NOMO-1 treated with DMSO at 0.1 percent for 48 hours (cell line): ENCODE measurements at regions not wholly inside any gene's neighbourhood (a gene's known extent, or its start where the extent isn't known, plus 50 kb on each side); places are given as distances from the start of the nearest gene placed in this dataset.
"Not testable (repeated sequence)": the region's sequence is repeated elsewhere in the genome, so short reads cannot be mapped to it uniquely, and the experiment has no call there.

ENCODE experiments used
- DNase-seq: peaks from one replicate; lab custom pipeline; 2025; ENCODE audit not compliant: unreplicated experiment; lab: John Stamatoyannopoulos, UW

DNA sequence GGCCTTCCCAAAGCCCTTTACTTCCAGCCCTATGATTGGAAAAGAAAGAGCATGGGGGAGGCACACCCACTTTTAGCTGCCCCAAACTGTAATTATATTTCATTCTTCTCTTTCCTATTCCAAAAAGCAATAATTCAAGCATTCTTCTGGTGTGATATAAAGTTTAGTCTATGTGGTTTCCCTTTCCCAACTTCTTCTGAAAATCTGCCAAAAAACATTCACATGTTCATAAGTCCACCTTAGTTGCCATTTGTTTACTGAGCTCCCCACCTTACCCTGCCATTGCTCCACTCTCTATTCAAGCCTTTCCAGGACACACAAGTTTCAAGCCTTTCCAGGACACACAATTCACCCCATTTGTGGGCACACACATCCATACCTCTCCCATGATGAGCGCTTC lies 111.6 kb upstream of the BMAL1 start:
- no peak for DNase-seq

DNA sequence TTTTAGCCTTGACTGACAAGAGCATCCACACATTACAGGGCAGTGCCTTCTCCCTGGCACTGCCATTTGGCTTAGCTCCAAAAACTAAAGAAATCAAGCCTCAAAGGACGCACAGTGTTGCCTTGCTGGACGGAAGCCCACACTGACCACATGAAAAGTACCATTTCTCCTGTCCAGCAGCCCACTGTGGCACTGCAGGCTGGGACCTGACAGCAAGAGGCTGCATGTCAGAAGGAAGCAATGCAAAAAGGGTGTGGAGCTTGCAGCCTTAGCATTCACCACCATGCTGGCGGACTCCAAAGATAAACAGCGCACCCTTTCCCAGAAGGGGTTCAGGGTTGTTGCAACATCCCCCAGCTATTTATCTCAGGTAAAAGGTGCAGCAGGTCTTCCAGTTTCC lies 109.3 kb upstream of the BMAL1 start:
- DNase-seq, result no peak

- no peak for DNase-seq
Measured at GRCh38 chr11:13169709-13170108, 107.9 kb upstream of the BMAL1 start.

DNA sequence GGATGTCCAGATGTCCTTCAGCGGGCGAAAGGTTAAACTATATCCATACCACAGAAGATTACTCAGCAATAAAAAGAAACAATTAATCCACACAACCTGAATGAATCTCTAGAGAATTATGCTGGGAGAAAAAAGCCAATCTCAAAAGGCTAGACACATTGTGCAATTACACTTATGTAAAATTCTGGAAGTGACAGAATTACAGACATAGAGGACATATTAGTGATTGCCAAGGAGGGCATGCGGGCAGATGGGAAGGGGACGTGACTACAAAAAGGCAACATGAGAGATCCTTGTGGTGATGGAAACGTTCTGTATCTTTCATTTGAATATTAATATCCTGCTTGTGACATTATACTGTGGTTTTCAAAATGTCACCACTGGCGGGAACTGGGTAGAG lies 103.5 kb upstream of the BMAL1 start:
- DNase-seq, result no peak

DNA sequence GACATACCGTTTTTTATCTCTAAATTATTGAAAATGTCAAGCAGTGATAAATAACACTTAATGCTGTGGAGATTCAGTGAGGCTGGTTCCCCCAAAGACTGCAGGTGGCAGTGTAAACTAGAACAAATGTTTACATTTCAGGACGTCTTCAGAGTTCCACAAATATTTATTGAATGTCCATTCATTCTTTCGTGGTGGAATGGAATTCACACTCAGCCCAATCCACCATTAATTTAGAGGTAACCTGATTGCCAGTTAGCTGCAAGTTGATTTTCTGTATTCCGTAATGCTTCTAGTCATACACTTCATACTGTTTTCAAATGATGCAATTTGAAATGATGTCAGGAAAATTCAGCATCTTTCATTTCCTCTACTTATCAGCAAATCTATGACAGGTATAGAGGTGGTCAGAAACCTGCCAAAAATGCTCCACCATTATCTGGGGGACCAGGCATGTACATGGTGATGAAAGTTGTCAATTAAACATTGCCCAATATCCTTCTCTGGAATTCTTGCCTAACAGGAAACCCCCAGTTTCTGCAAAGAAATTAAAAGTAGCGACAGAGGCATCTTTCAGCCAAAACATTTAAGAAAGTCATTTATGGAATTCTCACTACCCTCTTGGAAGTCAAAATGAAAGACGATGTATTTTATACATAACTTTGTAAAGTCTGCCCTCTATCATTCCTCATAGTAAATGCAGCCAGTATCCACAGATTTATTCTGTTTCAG lies 94.3 kb upstream of the BMAL1 start:
- peak; percentile 48 for DNase-seq

DNA sequence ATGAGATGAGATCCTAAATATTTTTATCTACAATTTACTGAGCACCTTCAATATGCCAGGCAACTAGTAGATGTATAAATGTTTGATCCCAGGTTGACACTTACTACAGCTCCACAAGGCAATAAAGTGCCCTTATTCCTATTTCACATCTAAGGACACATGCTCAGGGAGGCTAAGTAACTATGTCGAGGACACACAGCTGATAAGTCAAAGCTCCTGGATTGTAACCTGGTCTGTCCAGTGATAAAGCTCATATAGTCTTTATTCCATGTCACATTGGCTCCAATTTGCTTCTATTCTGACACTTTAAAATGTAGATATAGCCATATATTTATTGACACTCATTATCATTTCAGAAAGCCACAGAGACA lies 93.8 kb upstream of the BMAL1 start:
- no peak for DNase-seq

DNA sequence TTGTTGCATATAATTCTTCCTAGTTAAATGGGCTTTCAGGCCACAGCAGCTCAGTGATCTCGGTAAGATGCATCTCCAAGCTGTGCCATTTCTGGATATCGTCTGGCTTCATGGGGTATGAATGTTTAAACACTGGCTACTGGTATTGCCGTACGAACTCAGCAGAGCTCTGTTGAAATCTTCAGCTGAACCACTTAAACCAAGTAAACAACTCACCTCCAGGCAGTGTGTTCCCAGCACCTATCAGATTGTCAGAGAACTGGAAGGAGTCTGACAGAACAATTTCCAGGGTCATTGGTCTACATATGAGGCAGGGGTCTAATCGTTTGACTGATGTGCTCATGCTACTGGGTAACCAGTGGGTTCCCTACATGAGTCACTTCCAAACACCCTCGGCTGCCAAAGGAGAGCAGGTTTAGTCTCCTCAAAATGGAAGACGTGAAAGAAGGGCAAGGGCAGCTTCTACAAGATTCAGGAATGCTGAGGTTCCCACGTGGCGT lies 93.2 kb upstream of the BMAL1 start:
- DNase-seq, result no peak

GRCh38 chr11:13188179-13188578 lies 89.4 kb upstream of the BMAL1 start:
- DNase-seq, result no peak

DNA sequence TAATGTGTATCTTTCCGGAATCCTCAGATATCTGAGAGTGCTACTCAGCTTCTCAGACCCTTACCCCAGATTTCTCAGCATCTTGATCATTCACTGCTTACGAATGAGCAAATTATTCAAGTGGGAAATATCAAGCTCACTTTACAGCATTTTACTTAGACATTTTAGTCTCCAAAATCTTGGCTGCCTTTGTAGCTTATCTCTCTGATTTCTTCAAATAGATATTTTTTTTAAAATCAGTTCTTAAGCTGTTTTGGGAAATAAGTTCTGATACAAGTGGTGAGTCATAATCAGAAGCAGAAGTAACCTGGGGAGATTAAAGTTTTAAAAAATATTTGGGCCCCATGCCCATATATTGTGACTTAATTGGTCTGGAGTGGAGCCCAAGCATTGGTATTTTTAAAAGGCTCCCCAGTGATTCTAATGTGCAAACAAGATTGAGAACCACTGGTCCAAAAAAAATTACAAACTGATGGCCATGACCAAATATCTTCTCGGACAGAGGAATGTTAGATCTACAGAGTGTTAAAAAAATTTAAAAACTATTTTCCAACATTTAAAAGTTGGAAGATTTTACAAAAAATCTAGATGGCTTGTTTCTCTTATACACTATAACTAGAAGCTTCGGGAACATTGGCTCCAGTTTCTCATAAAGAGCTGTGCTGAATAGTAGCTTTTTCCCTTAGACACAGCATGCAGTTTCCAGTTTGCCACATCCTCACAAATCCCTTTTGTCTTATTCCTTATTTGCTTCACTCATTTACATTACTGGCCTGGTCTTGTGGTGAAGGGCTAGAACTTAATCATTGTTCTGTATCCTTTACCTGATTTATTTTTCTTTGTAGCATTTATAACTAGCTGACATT lies 87.8 kb upstream of the BMAL1 start:
- DNase-seq, result no peak

GRCh38 chr11:13193613-13194012 lies 84.0 kb upstream of the BMAL1 start:
- DNase-seq, result no peak

DNA sequence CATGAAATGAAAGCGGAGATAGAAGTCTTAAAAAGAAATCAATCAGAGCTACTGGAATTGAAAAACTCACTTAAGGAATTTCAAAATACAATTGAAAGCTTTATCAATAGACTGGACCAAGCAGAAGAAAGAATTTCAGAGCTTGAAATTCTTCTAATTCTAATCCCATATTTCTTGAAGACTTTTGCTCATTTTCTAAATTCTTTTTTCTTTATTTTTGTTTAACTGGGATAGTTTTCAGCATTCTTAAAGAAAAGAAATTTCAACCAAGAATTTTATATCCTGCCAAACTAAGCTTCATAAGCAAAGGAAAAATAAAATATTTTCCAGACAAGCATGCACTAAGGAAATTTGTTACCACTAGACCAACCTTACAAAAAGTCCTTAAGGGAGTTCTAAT lies 80.2 kb upstream of the BMAL1 start:
- not testable (repeated sequence) for DNase-seq

DNA sequence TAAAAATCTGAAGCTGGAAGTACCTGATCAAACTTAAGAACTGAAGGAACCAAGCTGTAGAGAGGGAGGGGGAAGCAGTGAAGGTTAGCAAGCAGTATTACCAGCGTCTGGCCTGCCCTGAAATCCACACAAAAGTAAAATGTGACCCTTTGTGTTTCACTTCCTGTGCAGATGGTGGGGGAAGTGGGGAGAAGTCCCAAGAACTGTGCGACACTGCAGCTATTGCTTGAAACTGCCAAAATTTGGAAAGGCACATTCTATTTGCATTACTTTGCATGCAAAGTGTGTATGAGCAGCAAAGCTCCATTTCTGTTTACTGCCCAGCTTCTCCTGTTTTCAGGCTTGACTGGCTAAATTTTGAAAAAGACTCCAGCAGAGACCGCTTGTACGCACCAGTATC lies 72.1 kb upstream of the BMAL1 start:
- peak; percentile 57 for DNase-seq

GRCh38 chr11:13206086-13206640 lies 71.4 kb upstream of the BMAL1 start:
- no peak for DNase-seq

GRCh38 chr11:13207270-13207664 lies 70.3 kb upstream of the BMAL1 start:
- no peak for DNase-seq

DNA sequence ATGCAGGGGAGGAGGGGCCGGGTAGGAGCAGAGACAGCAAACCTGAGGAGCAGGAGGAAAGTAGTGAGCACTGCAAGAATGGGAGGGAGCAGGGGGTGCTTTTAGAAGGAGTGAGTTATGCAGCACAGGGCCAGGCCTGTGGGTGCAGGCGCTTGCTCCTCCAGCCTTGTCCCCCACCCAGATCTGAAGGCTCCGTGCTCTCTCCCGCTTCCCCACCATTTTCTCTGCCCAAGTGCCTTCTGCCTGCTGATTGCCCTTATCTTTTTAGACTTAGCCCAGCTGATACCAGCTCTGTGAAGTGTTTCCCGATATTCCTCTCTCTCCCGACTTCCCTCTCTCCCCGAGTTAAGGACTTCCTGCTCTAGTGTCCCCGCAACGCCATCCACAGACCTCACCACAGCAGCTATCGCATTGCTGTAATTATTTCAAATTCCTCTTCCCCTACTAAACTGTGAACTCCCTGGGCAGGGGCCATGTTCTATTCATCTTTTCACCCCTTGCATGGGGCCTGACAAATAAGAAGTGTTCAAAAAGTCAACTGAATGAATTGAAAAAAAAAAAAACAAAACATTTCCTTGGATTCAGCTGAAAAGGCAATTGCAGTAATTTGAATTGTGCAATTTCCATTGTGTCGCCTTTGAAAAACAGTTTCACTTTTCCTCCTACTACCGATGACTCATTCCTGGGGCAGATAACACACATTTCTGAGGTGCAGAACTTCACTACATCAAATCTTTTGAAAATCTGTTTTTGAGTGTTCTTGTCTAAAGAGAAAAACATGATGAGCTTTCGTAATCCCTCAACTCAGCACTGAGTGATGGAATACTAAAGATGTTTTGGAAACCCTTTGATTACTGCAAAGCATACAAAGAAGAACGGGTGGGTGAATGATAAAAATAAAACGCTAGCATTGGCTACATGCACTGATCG lies 69.7 kb upstream of the BMAL1 start:
- DNase-seq, result peak; percentile 83

GRCh38 chr11:13208921-13209320 lies 68.7 kb upstream of the BMAL1 start:
- DNase-seq, result no peak

- DNase-seq, result no peak
Measured at GRCh38 chr11:13209379-13209778, 68.2 kb upstream of the BMAL1 start.

DNA sequence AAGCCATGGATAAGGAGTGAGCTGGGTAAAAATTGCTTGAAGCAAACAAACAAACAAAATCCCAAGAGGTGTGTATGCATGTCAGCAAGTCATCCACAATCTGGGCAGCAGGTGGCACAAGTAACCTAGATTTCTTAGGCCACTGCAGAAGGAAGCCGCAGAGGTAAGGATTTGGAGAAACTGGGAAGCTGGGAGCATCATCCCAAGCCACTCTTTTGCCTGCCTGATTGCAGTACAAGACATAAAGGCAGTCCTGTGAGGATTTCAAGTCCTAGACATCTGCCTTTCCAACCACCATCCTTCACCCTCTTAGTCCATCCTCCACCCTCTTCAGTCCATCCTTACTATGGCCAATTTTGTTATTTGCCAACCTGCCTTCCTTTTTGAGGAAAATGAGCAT lies 67.2 kb upstream of the BMAL1 start:
- DNase-seq, result no peak

GRCh38 chr11:13214276-13214675 lies 63.3 kb upstream of the BMAL1 start:
- no peak for DNase-seq

- DNase-seq, result no peak
Measured at GRCh38 chr11:13215149-13215548, 62.4 kb upstream of the BMAL1 start.
